WTC11 (cell line): ENCODE measurements at regions not wholly inside any gene's neighbourhood (a gene's known extent, or its start where the extent isn't known, plus 50 kb on each side); places are given as distances from the start of the nearest gene placed in this dataset.

ENCODE experiments used
- ATAC-seq: fragments of 200-7000 bp; cut with Tn5 transposase; 2 replicates; pipeline ENCODE4 v1.10.0; 2021; ENCODE audit warnings: mild to moderate bottlenecking, moderate library complexity
- CTCF ChIA-PET: fragments of 300-600 bp; sonication (Branson Sonifier 250); formaldehyde crosslinking; loops from one replicate; lab custom pipeline; 2021; ENCODE audit warnings: antibody characterized with exemption; lab: Charles Lee
- POLR2A ChIA-PET: fragments of 350-600 bp; sonication (Branson Sonifier 250); formaldehyde crosslinking; loops from one replicate; lab custom pipeline; 2021; ENCODE audit warnings: antibody characterized with exemption; lab: Charles Lee
- DNase-seq: peaks from one replicate; pipeline ENCODE4 v3.0.0; 2021; ENCODE audit warnings: low spot score
- H3K27ac Mint-ChIP-seq: 2 replicates; pipeline ENCODE4 v1.8.0; 2021; ENCODE audit warnings: mixed read lengths
- H3K27me3 Mint-ChIP-seq: 2 replicates; pipeline ENCODE4 v1.8.0; 2021; ENCODE audit warnings: low read depth, mild to moderate bottlenecking, moderate library complexity, mixed read lengths
- H3K36me3 Mint-ChIP-seq: 2 replicates; pipeline ENCODE4 v1.8.0; 2021; ENCODE audit warnings: mixed read lengths
- H3K4me1 Mint-ChIP-seq: 2 replicates; pipeline ENCODE4 v1.8.0; 2022; ENCODE audit warnings: mixed read lengths
- H3K4me3 Mint-ChIP-seq: 2 replicates; pipeline ENCODE4 v1.8.0; 2021; ENCODE audit warnings: mild to moderate bottlenecking, moderate library complexity, mixed read lengths
- H3K9me3 Mint-ChIP-seq: 2 replicates; pipeline ENCODE4 v1.8.0; 2021; ENCODE audit warnings: mixed read lengths
- ATF1 ChIP-seq: sonication (generic); formaldehyde crosslinking; IDR thresholded peaks from 2 replicates; pipeline ENCODE4 v1.8.1; 2023; ENCODE audit warnings: mild to moderate bottlenecking, moderate library complexity, missing genetic modification reagents
- CBFB ChIP-seq: sonication (generic); formaldehyde crosslinking; IDR thresholded peaks from 2 replicates; pipeline ENCODE4 v1.8.1; 2022; ENCODE audit warnings: mild to moderate bottlenecking, low read depth, missing genetic modification reagents
- CREM ChIP-seq: sonication (generic); formaldehyde crosslinking; IDR thresholded peaks from 2 replicates; pipeline ENCODE4 v1.8.1; 2022; ENCODE audit warnings: mild to moderate bottlenecking, missing genetic modification reagents, moderate library complexity
- CTCF ChIP-seq: fragments of 200-600 bp; IDR thresholded peaks from 2 replicates; pipeline ENCODE4 v1.8.0; 2022; ENCODE audit warnings: antibody characterized with exemption
- E2F1 ChIP-seq: sonication (generic); formaldehyde crosslinking; IDR thresholded peaks from 2 replicates; pipeline ENCODE4 v1.8.0; 2022; ENCODE audit warnings: mild to moderate bottlenecking, missing genetic modification reagents
- EMX1 ChIP-seq: fragments of 250-450 bp; sonication (Bioruptor Pico); IDR thresholded peaks from 2 replicates; pipeline ENCODE4 v1.8.0; 2021; ENCODE audit warnings: mild to moderate bottlenecking
- FOXJ3 ChIP-seq: sonication (generic); formaldehyde crosslinking; IDR thresholded peaks from 2 replicates; pipeline ENCODE4 v1.9.0; 2021; ENCODE audit warnings: missing genetic modification reagents, mild to moderate bottlenecking, borderline replicate concordance
- FOXK1 ChIP-seq: sonication (generic); formaldehyde crosslinking; IDR thresholded peaks from 2 replicates; pipeline ENCODE4 v1.8.0; 2022; ENCODE audit warnings: mild to moderate bottlenecking, moderate library complexity, missing genetic modification reagents
- GABPB1 ChIP-seq: sonication (generic); formaldehyde crosslinking; IDR thresholded peaks from 2 replicates; pipeline ENCODE4 v1.8.1; 2023; ENCODE audit warnings: mild to moderate bottlenecking, missing genetic modification reagents
- GRHL2 ChIP-seq: fragments of 250-450 bp; sonication (Bioruptor Pico); IDR thresholded peaks from 2 replicates; pipeline ENCODE4 v1.8.0; 2022; ENCODE audit warnings: mild to moderate bottlenecking, moderate library complexity; ENCODE audit not compliant: insufficient replicate concordance, severe bottlenecking
- HMGXB4 ChIP-seq: sonication (generic); formaldehyde crosslinking; IDR thresholded peaks from 2 replicates; pipeline ENCODE4 v1.8.1; 2023; ENCODE audit warnings: mild to moderate bottlenecking, moderate library complexity, missing genetic modification reagents
- KAT7 ChIP-seq: sonication (generic); formaldehyde crosslinking; IDR thresholded peaks from 2 replicates; pipeline ENCODE4 v1.8.1; 2023; ENCODE audit warnings: missing genetic modification reagents, mild to moderate bottlenecking, borderline replicate concordance
- MAX ChIP-seq: sonication (generic); formaldehyde crosslinking; IDR thresholded peaks from 2 replicates; pipeline ENCODE4 v1.8.0; 2022; ENCODE audit warnings: mild to moderate bottlenecking, missing genetic modification reagents
- NFATC4 ChIP-seq: fragments of 250-450 bp; sonication (Bioruptor Pico); IDR thresholded peaks from 2 replicates; pipeline ENCODE4 v1.9.0; 2021; ENCODE audit warnings: mild to moderate bottlenecking
- NFE2L1 ChIP-seq: sonication (generic); formaldehyde crosslinking; IDR thresholded peaks from 2 replicates; pipeline ENCODE4 v1.8.1; 2023; ENCODE audit warnings: missing genetic modification reagents
- NFYB ChIP-seq: sonication (generic); formaldehyde crosslinking; conservative IDR thresholded peaks from 2 replicates; pipeline ENCODE4 v1.8.0; 2022; ENCODE audit warnings: low read depth, missing genetic modification reagents
- NR3C1 ChIP-seq: sonication (generic); formaldehyde crosslinking; conservative IDR thresholded peaks from 2 replicates; pipeline ENCODE4 v1.8.1; 2023; ENCODE audit warnings: low read depth, mild to moderate bottlenecking, missing genetic modification reagents
- RORB ChIP-seq: fragments of 250-450 bp; sonication (Bioruptor Pico); IDR thresholded peaks from 2 replicates; pipeline ENCODE4 v1.9.0; 2021; ENCODE audit warnings: mild to moderate bottlenecking
- SMAD3 ChIP-seq: sonication (generic); formaldehyde crosslinking; IDR thresholded peaks from 2 replicates; pipeline ENCODE4 v1.8.0; 2022; ENCODE audit warnings: missing genetic modification reagents, mild to moderate bottlenecking, borderline replicate concordance
- USF2 ChIP-seq: sonication (generic); formaldehyde crosslinking; IDR thresholded peaks from 2 replicates; pipeline ENCODE4 v1.8.1; 2023; ENCODE audit warnings: mild to moderate bottlenecking, missing genetic modification reagents, moderate library complexity
- ZBTB43 ChIP-seq: sonication (generic); formaldehyde crosslinking; IDR thresholded peaks from 2 replicates; pipeline ENCODE4 v1.8.1; 2023; ENCODE audit warnings: mild to moderate bottlenecking, missing genetic modification reagents

GRCh38 chr5:28707706-28708105, 1669.3 kb upstream of the CDH9 start:
- H3K4me3 Mint-ChIP-seq, result no peak overlapping the region
- no peaks in the 10 kb centered on the region for H3K4me1 Mint-ChIP-seq
- POLR2A ChIA-PET, result no interaction called here
- ATAC-seq, result no peak
- no peak for TF ChIP-seq NFYB
- no peak for TF ChIP-seq ATF1 (CRISPR knock-in tag)
- no peak for TF ChIP-seq HMGXB4 (CRISPR knock-in tag)
- no peak for TF ChIP-seq CREM (CRISPR knock-in tag)
- TF ChIP-seq GRHL2, result no peak
- no peak for TF ChIP-seq EMX1 (CRISPR knock-in tag)
- TF ChIP-seq, all 79 proteins: peak for 0
- Mint-ChIP-seq H3K9me3 (peaks cover 13% of the 10 kb centered on the region), H3K27ac (no peak overlapping the region), H3K36me3 (no peaks in the 10 kb centered on the region), H3K27me3 (no peaks in the 10 kb centered on the region)
- CTCF ChIA-PET, result no interaction called here
- no peak for DNase-seq

- H3K9me3 Mint-ChIP-seq, result peaks cover 23% of the 10 kb centered on the region
- CTCF ChIA-PET, result no interaction called here
Observed at GRCh38 chr5:28703651-28704260, 1665.4 kb upstream of the CDH9 start.

GRCh38 chr5:28691526-28691925, 1653.1 kb upstream of the CDH9 start:
- H3K27me3 Mint-ChIP-seq, result no peaks in the 10 kb centered on the region; the same call in 1 of the 2 replicates
- no peak overlapping the region for H3K27ac Mint-ChIP-seq
- H3K36me3 Mint-ChIP-seq, result no peaks in the 10 kb centered on the region
- DNase-seq (no peak), ATAC-seq (no peak)
- no peaks in the 10 kb centered on the region for H3K4me1 Mint-ChIP-seq
- ChIA-PET CTCF (no interaction called here), POLR2A (no interaction called here)
- peaks cover 8% of the 10 kb centered on the region for H3K9me3 Mint-ChIP-seq
- H3K4me3 Mint-ChIP-seq, result no peak overlapping the region
- TF ChIP-seq E2F1 (CRISPR knock-in tag) (no peak), CBFB (no peak), ZBTB43 (no peak), GABPB1 (CRISPR knock-in tag) (no peak), SMAD3 (no peak), FOXK1 (CRISPR knock-in tag) (no peak), NFATC4 (CRISPR knock-in tag) (no peak), USF2 (CRISPR knock-in tag) (no peak), CTCF (no peak), KAT7 (CRISPR knock-in tag) (no peak), MAX (CRISPR knock-in tag) (no peak)

More at GRCh38 chr5:28703651-28704260, 1665.4 kb upstream of the CDH9 start:
- H3K4me3 Mint-ChIP-seq, result no peak overlapping the region
- no peak for TF ChIP-seq ATF1 (CRISPR knock-in tag)
- TF ChIP-seq FOXJ3 (CRISPR knock-in tag), result no peak
- no peak for TF ChIP-seq NFE2L1
- TF ChIP-seq HMGXB4 (CRISPR knock-in tag), result no peak
- TF ChIP-seq GABPB1 (CRISPR knock-in tag), result no peak
- TF ChIP-seq RORB (CRISPR knock-in tag), result no peak
- TF ChIP-seq NR3C1, result no peak
- TF ChIP-seq, all 79 proteins: peak for 0
- POLR2A ChIA-PET, result no interaction called here
- ATAC-seq (peak; percentile 32; the same call in 1 of the 2 replicates), DNase-seq (no peak)
- Mint-ChIP-seq H3K4me1 (no peaks in the 10 kb centered on the region), H3K27ac (no peak overlapping the region), H3K36me3 (peaks cover 8% of the 10 kb centered on the region), H3K27me3 (0 out of 2 replicates have a peak, but pooled peaks cover 2% of the 10 kb centered on the region)
